K562 (cell line): ENCODE measurements at regions not wholly inside any gene's neighbourhood (a gene's known extent, or its start where the extent isn't known, plus 50 kb on each side); places are given as distances from the start of the nearest gene placed in this dataset.

ENCODE experiments used
- ATAC-seq: fragments of 200-7000 bp; cut with Tn5 transposase; 3 replicates; pipeline ENCODE4 v1.9.1; 2020; ENCODE audit warnings: moderate library complexity
- BruUV-seq: library from RNA; stranded (reverse); fragments of 400-500 nt; replicated peaks from 2 replicates; lab custom pipeline; 2021; lab: Mats Ljungman, UMichigan
- CTCF ChIA-PET: fragments of 300-600 bp; formaldehyde crosslinking; extraction: SDS; loops from one replicate; lab custom pipeline; 2021; ENCODE audit warnings: low intra/inter-chr PET ratio; lab: Yijun Ruan, JAX
- POLR2A ChIA-PET: fragments of 300-600, 350-650 bp; sonication (Branson Sonifier 250); formaldehyde crosslinking; extraction: SDS; loops from one replicate; lab custom pipeline; 2021; ENCODE audit warnings: antibody characterized with exemption, inconsistent platforms; lab: Yijun Ruan, JAX
- DNase-seq, 4 experiments: peaks; one replicate each; pipeline versions ENCODE4 v3.0.0 to v3.0.0-alpha.2; 2011 to 2018; ENCODE audit warnings: low spot score in 3 of 4, mixed read lengths in 3 of 4; ENCODE audit errors: extremely low read depth in 1 of 4
- FAIRE-seq: peaks from 2 replicates; lab custom pipeline; 2011; peaks lifted over from hg19 to GRCh38; lab: Jason Lieb, UNC
- H2AFZ ChIP-seq: 2 replicates; pipeline ENCODE4 v1.6.0; 2011; ENCODE audit warnings: low read depth, low read length, control low read depth, inconsistent platforms
- H3K27ac ChIP-seq: fragments of 200-600 bp; 3 replicates; pipeline ENCODE4 v1.8.0; 2011; ENCODE audit warnings: low read depth, mild to moderate bottlenecking, control low read depth, inconsistent platforms, low read length, moderate library complexity, mixed read lengths; ENCODE audit errors: extremely low read depth
- H3K27me3 ChIP-seq, 2 experiments: fragments of 300-600 bp in 1 of 2; 2 replicates in 1 of 2; 3 replicates in 1 of 2; pipeline versions ENCODE4 v1.6.0 to v1.8.0; 2011; ENCODE audit warnings: inconsistent platforms in 2 of 2, low read length in 2 of 2, mild to moderate bottlenecking in 1 of 2, mixed read lengths in 1 of 2, moderate library complexity in 1 of 2; ENCODE audit not compliant: control insufficient read depth in 2 of 2, insufficient read depth in 2 of 2
- H3K36me3 ChIP-seq: fragments of 300-600 bp; 3 replicates; pipeline ENCODE4 v1.8.0; 2011; ENCODE audit warnings: mild to moderate bottlenecking, low read length, inconsistent platforms; ENCODE audit not compliant: control insufficient read depth, insufficient read depth
- H3K4me1 ChIP-seq, 2 experiments: fragments of 200-600 bp in 1 of 2; replicated peaks in 1 of 2; 2 replicates in 1 of 2; 3 replicates in 1 of 2; pipeline versions ENCODE4 v1.5.1 to v1.8.0; 2011; ENCODE audit warnings: inconsistent platforms in 2 of 2, low read length in 2 of 2, mild to moderate bottlenecking in 1 of 2, mixed read lengths in 1 of 2, moderate library complexity in 1 of 2; ENCODE audit not compliant: control insufficient read depth in 2 of 2, insufficient read depth in 2 of 2
- H3K4me2 ChIP-seq: 2 replicates; pipeline ENCODE4 v1.6.1; 2011; ENCODE audit warnings: low read length, control low read depth, inconsistent platforms, mixed read lengths; ENCODE audit not compliant: insufficient read depth
- H3K4me3 ChIP-seq: fragments of 200-600 bp; sonication (generic), shearing (Covaris generic); 2 replicates; pipeline ENCODE4 v1.5.1; 2016; ENCODE audit warnings: control low read depth, inconsistent platforms
- H3K79me2 ChIP-seq: fragments of 200-600 bp; 3 replicates; pipeline ENCODE4 v1.8.0; 2011; ENCODE audit warnings: low read length, inconsistent platforms; ENCODE audit not compliant: control insufficient read depth, insufficient read depth
- H3K9ac ChIP-seq, 2 experiments: 2 replicates each; pipeline versions ENCODE4 v1.6.0 to v1.6.1; 2011; ENCODE audit warnings: low read depth in 2 of 2, low read length in 2 of 2, control low read depth in 1 of 2, inconsistent platforms in 1 of 2, mild to moderate bottlenecking in 1 of 2, mixed read lengths in 1 of 2; ENCODE audit not compliant: insufficient read depth in 1 of 2
- H3K9me1 ChIP-seq: one replicate; pipeline ENCODE4 v1.6.0; 2011; ENCODE audit warnings: inconsistent platforms, mild to moderate bottlenecking, low read length, moderate library complexity; ENCODE audit not compliant: control insufficient read depth, insufficient read depth
- H3K9me3 ChIP-seq: replicated peaks from 2 replicates; pipeline ENCODE4 v1.5.1; 2011; ENCODE audit warnings: low read depth, low read length, inconsistent platforms; ENCODE audit not compliant: control insufficient read depth, insufficient read depth
- H4K20me1 ChIP-seq: replicated peaks from 2 replicates; pipeline ENCODE4 v1.6.1; 2011; ENCODE audit warnings: low read length, inconsistent platforms, mixed read lengths; ENCODE audit not compliant: control insufficient read depth, insufficient read depth
- ARID1B ChIP-seq: fragments of 450-650 bp; IDR thresholded peaks from 2 replicates; pipeline ENCODE4 v1.6.1; 2016; ENCODE audit warnings: antibody characterized with exemption, mild to moderate bottlenecking, inconsistent platforms
- CBFA2T3 ChIP-seq: fragments of 450-650 bp; IDR thresholded peaks from 2 replicates; pipeline ENCODE4 v1.6.1; 2017
- FOXJ2 ChIP-seq: fragments of 200-800 bp; sonication (Bioruptor generic); IDR thresholded peaks from 2 replicates; pipeline ENCODE4 v1.6.1; 2016; ENCODE audit warnings: missing genetic modification characterization, missing compliant biosample characterization
- MAFK ChIP-seq: IDR thresholded peaks from 2 replicates; pipeline ENCODE4 v1.6.1; 2011; ENCODE audit warnings: low read length, improper control_type of control experiment
- MEIS2 ChIP-seq: fragments of 450-650 bp; IDR thresholded peaks from 2 replicates; pipeline ENCODE4 v1.6.1; 2014; ENCODE audit warnings: mild to moderate bottlenecking; ENCODE audit not compliant: partially characterized antibody
- RCOR1 ChIP-seq, 2 experiments: IDR thresholded peaks; 2 replicates each; pipeline ENCODE4 v1.6.1; 2012; ENCODE audit warnings: low read depth in 2 of 2, low read length in 2 of 2, borderline replicate concordance in 1 of 2, improper control_type of control experiment in 1 of 2
- WGBS: fragments of 100-300 bp; shearing (Covaris generic); methylation state at CpG from one replicate; pipeline ENCODE4 v1.1.6; 2016; ENCODE audit warnings: low coverage, mixed read lengths; ENCODE audit not compliant: insufficient coverage; ENCODE audit errors: missing lambda C conversion rate; 5-methylcytosine and 5-hydroxymethylcytosine counted together
- in situ Hi-C: fragments of 300-500 bp; cut with MboI; formaldehyde crosslinking; loops from 4 replicates; pipeline ENCODE4 v1.15.0; 2018; ENCODE audit warnings: inconsistent platforms, mixed read lengths
- intact Hi-C: fragments of 100-400 bp; cut with micrococcal nuclease; formaldehyde crosslinking; loops from 2 replicates; pipeline ENCODE4 v1.14.2; 2022
- TF ChIP-seq, protein P1 (sequence below): IDR thresholded peaks from 3 replicates; pipeline ENCODE4 v1.6.1; 2011; ENCODE audit warnings: borderline replicate concordance, mild to moderate bottlenecking; ENCODE audit not compliant: insufficient read length, insufficient read depth
- TF ChIP-seq, protein P2 (sequence below), 2 experiments: IDR thresholded peaks; 2 replicates each; pipeline ENCODE4 v1.6.1; 2012; ENCODE audit warnings: improper control_type of control experiment in 2 of 2, low read depth in 2 of 2, low read length in 2 of 2, borderline replicate concordance in 1 of 2

- Histone ChIP-seq H4K20me1 (no peaks in the 10 kb centered on the region), H3K9ac (no peak overlapping the region), H3K9me3 (no peaks in the 10 kb centered on the region), H3K4me2 (no peak overlapping the region), H3K4me1 (peaks cover 0 to 18% of the 10 kb centered on the region in 2 experiments; a peak in 4 of 5 replicates), H3K27ac (no peak overlapping the region), H3K27me3 (no peaks in the 10 kb centered on the region), H2AFZ (no peak overlapping the region), H3K36me3 (no peaks in the 10 kb centered on the region), H3K4me3 (no peak overlapping the region), H3K9me1 (no peaks in the 10 kb centered on the region), H3K79me2 (no peaks in the 10 kb centered on the region)
- in situ Hi-C loops (no loop called here), intact Hi-C loops (no loop called here)
- POLR2A ChIA-PET: interaction anchor here (0.5 kb wide), 1 partner anchor 139 kb away, joined by 5 read pairs; no protein-coding TSS in a partner anchor
- no TSS peak for BruUV-seq
- WGBS: 52% methylated on average over 7 of the region's 7 CpGs
- DNase-seq (no peak), FAIRE-seq (no peak), ATAC-seq (no peak)
- CTCF ChIA-PET: no interaction called here
- TF ChIP-seq, protein P1, sequence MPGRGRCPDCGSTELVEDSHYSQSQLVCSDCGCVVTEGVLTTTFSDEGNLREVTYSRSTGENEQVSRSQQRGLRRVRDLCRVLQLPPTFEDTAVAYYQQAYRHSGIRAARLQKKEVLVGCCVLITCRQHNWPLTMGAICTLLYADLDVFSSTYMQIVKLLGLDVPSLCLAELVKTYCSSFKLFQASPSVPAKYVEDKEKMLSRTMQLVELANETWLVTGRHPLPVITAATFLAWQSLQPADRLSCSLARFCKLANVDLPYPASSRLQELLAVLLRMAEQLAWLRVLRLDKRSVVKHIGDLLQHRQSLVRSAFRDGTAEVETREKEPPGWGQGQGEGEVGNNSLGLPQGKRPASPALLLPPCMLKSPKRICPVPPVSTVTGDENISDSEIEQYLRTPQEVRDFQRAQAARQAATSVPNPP: no peak
- TF ChIP-seq FOXJ2 (tag) (peak; percentile 47; the same call in 1 of the 2 replicates), CBFA2T3 (peak; percentile 25; the same call in 1 of the 2 replicates), RCOR1 (IDR thresholded peaks at IDR 0.05; ENCODE audit: borderline replicate concordance in 1 of 2, low read depth in 2 of 2, low read length in 2 of 2) (0 out of 4 replicates have a peak, but pooled peaks of 1 of the 2 experiments have one; percentile 10), ARID1B (0 out of 2 replicates have a peak, but pooled peaks have one; percentile 8), MEIS2 (peak; percentile 47), MAFK (no peak)
- TF ChIP-seq, protein P2, sequence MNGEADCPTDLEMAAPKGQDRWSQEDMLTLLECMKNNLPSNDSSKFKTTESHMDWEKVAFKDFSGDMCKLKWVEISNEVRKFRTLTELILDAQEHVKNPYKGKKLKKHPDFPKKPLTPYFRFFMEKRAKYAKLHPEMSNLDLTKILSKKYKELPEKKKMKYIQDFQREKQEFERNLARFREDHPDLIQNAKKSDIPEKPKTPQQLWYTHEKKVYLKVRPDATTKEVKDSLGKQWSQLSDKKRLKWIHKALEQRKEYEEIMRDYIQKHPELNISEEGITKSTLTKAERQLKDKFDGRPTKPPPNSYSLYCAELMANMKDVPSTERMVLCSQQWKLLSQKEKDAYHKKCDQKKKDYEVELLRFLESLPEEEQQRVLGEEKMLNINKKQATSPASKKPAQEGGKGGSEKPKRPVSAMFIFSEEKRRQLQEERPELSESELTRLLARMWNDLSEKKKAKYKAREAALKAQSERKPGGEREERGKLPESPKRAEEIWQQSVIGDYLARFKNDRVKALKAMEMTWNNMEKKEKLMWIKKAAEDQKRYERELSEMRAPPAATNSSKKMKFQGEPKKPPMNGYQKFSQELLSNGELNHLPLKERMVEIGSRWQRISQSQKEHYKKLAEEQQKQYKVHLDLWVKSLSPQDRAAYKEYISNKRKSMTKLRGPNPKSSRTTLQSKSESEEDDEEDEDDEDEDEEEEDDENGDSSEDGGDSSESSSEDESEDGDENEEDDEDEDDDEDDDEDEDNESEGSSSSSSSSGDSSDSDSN (IDR thresholded peaks at IDR 0.05; ENCODE audit: borderline replicate concordance in 1 of 2, low read depth in 2 of 2, low read length in 2 of 2): no peak
Measured at GRCh38 chr2:12320027-12320734, 396.6 kb upstream of the TRIB2 start.
